ENCODE measurements at regions not wholly inside any gene's neighbourhood (a gene's known extent, or its start where the extent isn't known, plus 50 kb on each side); places are given as distances from the start of the nearest gene placed in this dataset.

DNA sequence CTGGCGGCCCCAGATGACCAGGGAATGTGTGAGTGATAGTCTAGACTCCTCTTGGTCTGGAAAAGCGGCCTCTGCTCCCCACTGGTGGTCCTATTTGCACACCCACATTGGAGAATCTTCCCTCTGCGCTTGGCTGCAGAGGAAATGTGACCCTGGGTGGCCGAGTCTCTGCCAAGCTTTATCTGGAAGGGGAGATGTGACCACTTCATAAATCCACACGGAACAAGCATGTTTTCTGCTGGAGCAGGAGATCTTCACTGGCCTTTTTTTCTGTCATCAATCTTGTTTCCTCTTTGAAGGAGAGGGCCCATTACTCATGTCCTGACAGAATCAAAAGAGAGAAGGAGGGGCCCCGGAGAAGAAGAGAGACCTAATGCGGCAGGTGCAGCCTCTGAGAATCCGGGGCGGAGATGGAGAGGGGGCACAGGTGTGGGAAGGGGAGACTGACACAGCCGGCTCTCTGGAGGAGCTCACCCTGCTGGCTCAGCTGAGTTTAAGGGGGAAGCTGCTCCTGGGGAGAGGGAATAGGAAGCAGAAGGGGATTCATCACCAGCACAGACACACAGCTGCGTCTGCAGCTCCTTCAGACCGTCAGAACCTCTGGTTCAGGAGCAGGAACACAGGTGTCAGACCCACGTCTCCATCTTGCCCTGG, 116.3 kb downstream of the SOX9 start:
- Mint-ChIP-seq H3K4me1 (no peaks in the 10 kb centered on the region), H3K27ac (no peak overlapping the region), H3K27me3 (ENCODE audit: low read depth in 3 of 3) (peaks cover 2 to 3% (median 3%) of the 10 kb centered on the region in 3 donors), H3K36me3 (no peaks in the 10 kb centered on the region), H3K9me3 (peaks cover 3 to 21% (median 6%) of the 10 kb centered on the region in 7 donors), H3K4me3 (no peak overlapping the region)
- H3K27me3 ChIP-seq (ENCODE audit: control insufficient read depth in 2 of 2, insufficient read depth in 2 of 2, low read length in 2 of 2): no peaks in the 10 kb centered on the region
- H3K36me3 ChIP-seq (replicated peaks in 1 of 2; ENCODE audit: control insufficient read depth in 1 of 2, insufficient read depth in 2 of 2, low read length in 2 of 2): no peaks in the 10 kb centered on the region
- no peaks in the 10 kb centered on the region for H4K20me1 ChIP-seq (ENCODE audit: insufficient read depth, low read length)
- intact Hi-C loops (cut with micrococcal nuclease): no loop called here
- no peak for DNase-seq
- H3K79me2 ChIP-seq (ENCODE audit: insufficient read depth, low read length): no peaks in the 10 kb centered on the region
- no peak overlapping the region for H3K27ac ChIP-seq (ENCODE audit: low read depth in 1 of 2, low read length in 2 of 2)
- WGBS (ENCODE audit: insufficient coverage): 28% methylated on average over 7 of the region's 13 CpGs
- no peak overlapping the region for H2AFZ ChIP-seq (ENCODE audit: insufficient read depth, low read depth, low read length, poor library complexity, severe bottlenecking)
- H3K4me3 ChIP-seq (replicated peaks in 1 of 3; ENCODE audit: low read depth in 2 of 3, low read length in 3 of 3): no peak overlapping the region
- H3K4me1 ChIP-seq (ENCODE audit: control insufficient read depth in 1 of 2, insufficient read depth in 2 of 2, low read length in 2 of 2): no peaks in the 10 kb centered on the region
- peaks cover 0 to 12% of the 10 kb centered on the region in 2 donors for H3K9me3 ChIP-seq (replicated peaks in 1 of 2; ENCODE audit: control insufficient read depth in 1 of 2, insufficient read depth in 1 of 2, low read length in 2 of 2)
- TF ChIP-seq, protein P1, sequence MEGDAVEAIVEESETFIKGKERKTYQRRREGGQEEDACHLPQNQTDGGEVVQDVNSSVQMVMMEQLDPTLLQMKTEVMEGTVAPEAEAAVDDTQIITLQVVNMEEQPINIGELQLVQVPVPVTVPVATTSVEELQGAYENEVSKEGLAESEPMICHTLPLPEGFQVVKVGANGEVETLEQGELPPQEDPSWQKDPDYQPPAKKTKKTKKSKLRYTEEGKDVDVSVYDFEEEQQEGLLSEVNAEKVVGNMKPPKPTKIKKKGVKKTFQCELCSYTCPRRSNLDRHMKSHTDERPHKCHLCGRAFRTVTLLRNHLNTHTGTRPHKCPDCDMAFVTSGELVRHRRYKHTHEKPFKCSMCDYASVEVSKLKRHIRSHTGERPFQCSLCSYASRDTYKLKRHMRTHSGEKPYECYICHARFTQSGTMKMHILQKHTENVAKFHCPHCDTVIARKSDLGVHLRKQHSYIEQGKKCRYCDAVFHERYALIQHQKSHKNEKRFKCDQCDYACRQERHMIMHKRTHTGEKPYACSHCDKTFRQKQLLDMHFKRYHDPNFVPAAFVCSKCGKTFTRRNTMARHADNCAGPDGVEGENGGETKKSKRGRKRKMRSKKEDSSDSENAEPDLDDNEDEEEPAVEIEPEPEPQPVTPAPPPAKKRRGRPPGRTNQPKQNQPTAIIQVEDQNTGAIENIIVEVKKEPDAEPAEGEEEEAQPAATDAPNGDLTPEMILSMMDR (IDR thresholded peaks at IDR 0.05): no peak
- no peak overlapping the region for H3K9ac ChIP-seq (ENCODE audit: insufficient read depth, low read length, poor library complexity, severe bottlenecking)
- H3K4me2 ChIP-seq (replicated peaks; ENCODE audit: extremely low read depth, low read length, poor library complexity, severe bottlenecking): no peak overlapping the region

DNA sequence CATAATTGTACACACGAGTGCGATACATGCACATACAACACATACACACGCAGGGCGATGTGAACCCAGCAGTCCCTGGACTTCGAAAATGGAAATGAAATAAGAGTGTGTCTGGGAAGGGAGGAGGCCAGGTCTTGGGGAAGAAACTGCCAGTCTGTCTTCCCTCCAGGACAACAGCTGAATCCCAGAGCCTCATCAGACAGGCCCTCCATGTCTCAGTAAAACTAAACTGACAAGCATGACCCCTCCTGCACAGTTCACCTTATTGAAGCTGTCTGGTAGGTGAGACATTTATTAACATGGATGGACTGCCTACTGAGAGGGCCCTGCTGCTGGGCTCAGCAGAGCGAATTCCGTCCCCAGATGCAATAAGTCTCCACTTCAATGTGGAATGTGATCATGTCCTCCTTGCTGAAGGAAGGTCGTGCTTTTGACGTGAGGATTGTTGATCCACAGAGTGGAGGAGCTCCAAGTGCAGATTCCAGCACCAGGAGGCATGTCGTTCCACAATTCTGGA, 117.4 kb downstream of the SOX9 start:
- Histone ChIP-seq H3K4me3 (replicated peaks in 1 of 3; ENCODE audit: low read depth in 2 of 3, low read length in 3 of 3) (no peak overlapping the region), H3K36me3 (replicated peaks in 1 of 2; ENCODE audit: control insufficient read depth in 1 of 2, insufficient read depth in 2 of 2, low read length in 2 of 2) (no peaks in the 10 kb centered on the region), H3K27me3 (ENCODE audit: control insufficient read depth in 2 of 2, insufficient read depth in 2 of 2, low read length in 2 of 2) (no peaks in the 10 kb centered on the region), H3K9me3 (replicated peaks in 1 of 2; ENCODE audit: control insufficient read depth in 1 of 2, insufficient read depth in 1 of 2, low read length in 2 of 2) (peaks cover 0 to 12% of the 10 kb centered on the region in 2 donors), H3K79me2 (ENCODE audit: insufficient read depth, low read length) (no peaks in the 10 kb centered on the region), H3K4me2 (replicated peaks; ENCODE audit: extremely low read depth, low read length, poor library complexity, severe bottlenecking) (no peak overlapping the region), H4K20me1 (ENCODE audit: insufficient read depth, low read length) (no peaks in the 10 kb centered on the region), H2AFZ (ENCODE audit: insufficient read depth, low read depth, low read length, poor library complexity, severe bottlenecking) (no peak overlapping the region), H3K4me1 (ENCODE audit: control insufficient read depth in 1 of 2, insufficient read depth in 2 of 2, low read length in 2 of 2) (no peaks in the 10 kb centered on the region), H3K9ac (ENCODE audit: insufficient read depth, low read length, poor library complexity, severe bottlenecking) (no peak overlapping the region), H3K27ac (ENCODE audit: low read depth in 1 of 2, low read length in 2 of 2) (no peak overlapping the region)
- no peak overlapping the region for H3K4me3 Mint-ChIP-seq
- DNase-seq: no peak
- no peaks in the 10 kb centered on the region for H3K4me1 Mint-ChIP-seq
- H3K9me3 Mint-ChIP-seq: peaks cover 6 to 21% (median 10%) of the 10 kb centered on the region in 7 donors
- H3K27me3 Mint-ChIP-seq (ENCODE audit: low read depth in 3 of 3): peaks cover 2 to 3% (median 3%) of the 10 kb centered on the region in 3 donors
- intact Hi-C loops (cut with micrococcal nuclease): no loop called here
- no peak overlapping the region for H3K27ac Mint-ChIP-seq
- TF ChIP-seq, protein P1 (IDR thresholded peaks at IDR 0.05): no peak
- 100% methylated on average over 2 of the region's 10 CpGs for WGBS (ENCODE audit: insufficient coverage)
- H3K36me3 Mint-ChIP-seq: no peaks in the 10 kb centered on the region
